T-helper 2 cell treated with Interferon-gamma antibody and Interleukin-4, amounts not matched to agents 5 μg/mL and 100 μg/mL, for 36 hours (primary cell): ENCODE measurements at regions not wholly inside any gene's neighbourhood (a gene's known extent, or its start where the extent isn't known, plus 50 kb on each side); places are given as distances from the start of the nearest gene placed in this dataset.
"Not testable (repeated sequence)": the region's sequence is repeated elsewhere in the genome, so short reads cannot be mapped to it uniquely, and the experiment has no call there.

Experiments
- DNase-seq: peaks from one replicate; pipeline ENCODE4 v3.0.0; 2021; ENCODE audit warnings: low spot score
- H3K27ac Mint-ChIP-seq: one replicate; pipeline ENCODE4 v1.8.0; 2021; ENCODE audit warnings: mild to moderate bottlenecking, mixed read lengths
- H3K27me3 Mint-ChIP-seq: one replicate; pipeline ENCODE4 v1.8.0; 2021; ENCODE audit warnings: low read depth, mixed read lengths
- H3K36me3 Mint-ChIP-seq: one replicate; pipeline ENCODE4 v1.8.0; 2021; ENCODE audit warnings: low read depth, mixed read lengths
- H3K4me1 Mint-ChIP-seq: one replicate; pipeline ENCODE4 v1.8.0; 2021; ENCODE audit warnings: low read depth, mixed read lengths
- H3K4me3 Mint-ChIP-seq: one replicate; pipeline ENCODE4 v1.8.0; 2022; ENCODE audit warnings: mild to moderate bottlenecking, moderate library complexity, mixed read lengths
- H3K9me3 Mint-ChIP-seq: one replicate; pipeline ENCODE4 v1.8.0; 2021; ENCODE audit warnings: mixed read lengths

DNA sequence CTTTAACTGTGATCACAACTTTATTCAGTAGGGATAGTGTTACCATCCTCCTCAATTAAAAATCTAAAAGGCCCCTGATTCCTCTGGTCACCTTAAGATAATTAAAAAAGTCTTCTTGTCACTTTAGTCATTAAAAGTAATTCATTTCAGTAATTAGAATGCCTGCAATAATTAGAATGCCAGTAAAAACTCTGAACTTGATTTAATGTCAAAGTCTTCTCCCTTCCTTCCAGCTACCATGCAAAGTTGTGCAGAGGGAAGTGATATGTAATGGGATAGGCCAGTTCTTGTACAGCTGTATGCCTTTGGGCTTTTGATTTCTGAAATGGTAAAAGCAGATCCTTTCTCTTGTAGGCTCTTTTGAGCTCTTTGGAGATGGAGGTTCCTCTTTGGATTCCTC is 417.2 kb downstream of the ADAM29 start:
- no peaks in the 10 kb centered on the region for H3K36me3 Mint-ChIP-seq
- DNase-seq, result no peak
- H3K27me3 Mint-ChIP-seq, result no peaks in the 10 kb centered on the region
- no peak overlapping the region for H3K4me3 Mint-ChIP-seq
- H3K27ac Mint-ChIP-seq, result no peak overlapping the region
- H3K4me1 Mint-ChIP-seq, result no peaks in the 10 kb centered on the region
- no peaks in the 10 kb centered on the region for H3K9me3 Mint-ChIP-seq

GRCh38 chr4:175336570-175336969 is 418.4 kb downstream of the ADAM29 start:
- H3K27me3 Mint-ChIP-seq, H3K27ac Mint-ChIP-seq, H3K36me3 Mint-ChIP-seq, H3K4me3 Mint-ChIP-seq, H3K9me3 Mint-ChIP-seq, H3K4me1 Mint-ChIP-seq, DNase-seq: not testable (repeated sequence)

- Mint-ChIP-seq H3K36me3 (no peaks in the 10 kb centered on the region), H3K9me3 (peaks cover 5% of the 10 kb centered on the region), H3K4me1 (no peaks in the 10 kb centered on the region), H3K4me3 (no peak overlapping the region), H3K27ac (no peak overlapping the region), H3K27me3 (no peaks in the 10 kb centered on the region)
- DNase-seq, result no peak
Measured at GRCh38 chr4:175339100-175339707, 421.0 kb downstream of the ADAM29 start.

DNA sequence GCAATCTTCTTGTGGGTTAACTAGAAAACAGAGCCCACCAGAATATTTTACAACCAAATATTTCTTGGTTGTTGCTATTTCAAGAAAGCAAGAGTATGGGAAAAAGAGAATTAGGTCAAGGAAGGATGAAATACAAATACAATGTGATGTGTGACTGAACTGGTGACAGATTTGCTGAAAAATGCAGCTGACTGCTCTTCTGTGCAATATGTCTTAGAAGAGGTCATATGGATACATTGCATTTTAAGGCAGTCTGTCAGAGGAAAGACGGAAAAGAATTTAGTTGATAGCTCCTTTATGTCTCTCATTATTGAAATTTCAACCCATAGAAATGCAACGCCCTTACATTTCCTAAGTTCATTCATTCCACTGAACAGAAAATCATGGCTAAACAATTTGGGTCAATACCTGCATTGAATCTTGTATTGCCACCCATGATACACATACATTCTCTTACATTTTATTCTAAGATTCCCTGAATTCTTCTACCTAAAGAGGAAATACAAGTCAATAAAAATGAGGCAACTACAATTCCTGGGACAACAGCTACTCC is 423.1 kb downstream of the ADAM29 start:
- Mint-ChIP-seq H3K27ac (no peak overlapping the region), H3K9me3 (peaks cover 7% of the 10 kb centered on the region), H3K27me3 (no peaks in the 10 kb centered on the region), H3K4me3 (no peak overlapping the region), H3K4me1 (no peaks in the 10 kb centered on the region), H3K36me3 (no peaks in the 10 kb centered on the region)
- DNase-seq, result no peak

DNA sequence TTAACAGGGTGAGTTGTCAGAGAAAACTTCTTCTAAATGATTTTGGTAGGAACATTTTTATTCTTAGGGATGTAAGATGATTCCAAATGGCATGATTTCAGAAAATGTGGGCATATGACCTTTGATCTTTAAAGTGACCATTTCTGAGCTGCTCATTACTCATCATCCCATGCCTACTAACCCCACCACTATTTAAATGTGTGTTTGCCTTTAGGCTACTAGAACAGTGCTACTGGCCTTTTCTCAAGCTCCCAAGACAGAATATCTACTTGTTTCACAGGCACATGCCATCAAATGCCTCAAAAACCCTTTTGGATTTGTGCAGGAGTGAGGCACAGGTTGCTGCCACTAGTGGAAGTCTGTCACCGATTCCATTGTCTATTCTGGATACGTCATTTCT is 428.2 kb downstream of the ADAM29 start:
- DNase-seq, result no peak
- Mint-ChIP-seq H3K27ac (no peak overlapping the region), H3K4me1 (no peaks in the 10 kb centered on the region), H3K27me3 (no peaks in the 10 kb centered on the region), H3K9me3 (peaks cover 7% of the 10 kb centered on the region), H3K36me3 (no peaks in the 10 kb centered on the region), H3K4me3 (no peak overlapping the region)

DNA sequence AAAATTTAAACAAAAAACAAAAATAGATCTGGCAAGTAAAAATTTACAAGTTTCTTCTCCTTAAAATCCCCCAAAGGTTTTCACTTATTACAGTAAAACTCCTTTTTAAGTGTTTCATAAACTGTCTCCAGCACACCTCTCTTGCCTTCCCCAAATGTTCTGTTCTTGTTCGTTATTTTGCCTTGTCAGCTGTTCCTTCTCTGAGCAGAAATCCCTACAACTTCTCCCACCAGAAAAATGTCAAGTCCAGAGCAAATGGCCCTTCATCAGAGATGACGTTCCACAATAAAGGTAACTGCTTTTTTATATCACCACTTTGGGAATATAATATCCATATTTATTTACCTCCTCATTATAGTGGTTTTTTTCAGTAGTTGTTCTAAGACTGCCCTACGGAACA is 432.1 kb downstream of the ADAM29 start:
- Mint-ChIP-seq H3K27me3 (no peaks in the 10 kb centered on the region), H3K4me3 (no peak overlapping the region), H3K36me3 (no peaks in the 10 kb centered on the region), H3K9me3 (no peaks in the 10 kb centered on the region), H3K27ac (no peak overlapping the region), H3K4me1 (no peaks in the 10 kb centered on the region)
- no peak for DNase-seq

GRCh38 chr4:175351473-175351872 is 433.3 kb downstream of the ADAM29 start:
- no peaks in the 10 kb centered on the region for H3K4me1 Mint-ChIP-seq
- H3K27me3 Mint-ChIP-seq, result no peaks in the 10 kb centered on the region

GRCh38 chr4:175369087-175369486 is 443.0 kb downstream of the GPM6A start:
- no peaks in the 10 kb centered on the region for H3K27me3 Mint-ChIP-seq
- DNase-seq, result no peak
- no peaks in the 10 kb centered on the region for H3K36me3 Mint-ChIP-seq
- no peaks in the 10 kb centered on the region for H3K9me3 Mint-ChIP-seq
- H3K27ac Mint-ChIP-seq, result no peak overlapping the region
- no peak overlapping the region for H3K4me3 Mint-ChIP-seq
- no peaks in the 10 kb centered on the region for H3K4me1 Mint-ChIP-seq

More at GRCh38 chr4:175351473-175351872, 433.3 kb downstream of the ADAM29 start:
- H3K27ac Mint-ChIP-seq, result no peak overlapping the region
- no peaks in the 10 kb centered on the region for H3K9me3 Mint-ChIP-seq
- H3K36me3 Mint-ChIP-seq, result no peaks in the 10 kb centered on the region
- H3K4me3 Mint-ChIP-seq, result no peak overlapping the region
- no peak for DNase-seq

DNA sequence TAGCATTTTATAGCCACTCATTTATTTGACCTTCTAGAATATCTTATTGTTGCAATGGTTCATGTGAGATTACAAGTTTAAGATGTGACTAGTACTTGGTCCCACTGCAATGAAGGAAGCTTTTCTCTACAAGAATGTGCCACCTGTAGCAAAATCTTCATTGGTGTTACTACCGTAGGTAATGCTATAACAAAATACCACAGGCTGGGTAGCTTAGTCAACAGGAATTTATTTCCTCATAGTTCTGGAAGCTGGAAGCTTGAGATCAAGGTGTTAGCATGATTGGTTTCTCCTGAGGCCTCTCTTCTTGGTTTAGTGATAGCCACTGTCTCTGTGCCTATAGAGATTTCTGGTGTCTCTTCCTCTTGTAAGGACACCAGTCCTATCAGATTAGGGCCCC is 441.0 kb downstream of the GPM6A start:
- H3K27me3 Mint-ChIP-seq, result no peaks in the 10 kb centered on the region
- DNase-seq, result no peak
- H3K4me3 Mint-ChIP-seq, result no peak overlapping the region
- no peaks in the 10 kb centered on the region for H3K4me1 Mint-ChIP-seq
- H3K27ac Mint-ChIP-seq, result no peak overlapping the region
- no peaks in the 10 kb centered on the region for H3K9me3 Mint-ChIP-seq
- no peaks in the 10 kb centered on the region for H3K36me3 Mint-ChIP-seq

GRCh38 chr4:175373031-175373430 is 439.0 kb downstream of the GPM6A start:
- Mint-ChIP-seq H3K9me3 (no peaks in the 10 kb centered on the region), H3K27me3 (no peaks in the 10 kb centered on the region), H3K27ac (no peak overlapping the region), H3K36me3 (no peaks in the 10 kb centered on the region), H3K4me1 (no peaks in the 10 kb centered on the region), H3K4me3 (no peak overlapping the region)
- DNase-seq, result no peak

DNA sequence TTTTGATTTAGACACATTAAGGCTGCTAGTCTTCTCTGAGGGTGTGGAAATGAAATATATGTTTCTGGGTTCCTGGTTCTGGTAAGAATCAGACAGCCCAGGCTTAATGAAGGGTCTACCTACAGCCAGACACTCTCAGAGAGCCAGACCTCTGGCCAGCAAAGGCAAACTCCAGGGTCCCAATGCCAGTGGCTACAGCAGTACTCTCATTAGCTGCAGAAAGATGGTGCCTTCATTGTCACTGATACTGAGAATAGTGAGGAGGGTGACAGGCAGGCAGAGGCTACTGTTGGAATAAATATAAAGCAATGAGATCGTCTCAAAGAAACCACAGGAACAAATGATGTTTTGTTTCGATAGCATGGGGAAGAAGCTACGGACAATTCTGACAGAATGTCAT is 437.6 kb downstream of the GPM6A start:
- Mint-ChIP-seq H3K27me3 (no peaks in the 10 kb centered on the region), H3K4me3 (no peak overlapping the region), H3K4me1 (no peaks in the 10 kb centered on the region), H3K36me3 (no peaks in the 10 kb centered on the region), H3K9me3 (no peaks in the 10 kb centered on the region), H3K27ac (no peak overlapping the region)
- no peak for DNase-seq

DNA sequence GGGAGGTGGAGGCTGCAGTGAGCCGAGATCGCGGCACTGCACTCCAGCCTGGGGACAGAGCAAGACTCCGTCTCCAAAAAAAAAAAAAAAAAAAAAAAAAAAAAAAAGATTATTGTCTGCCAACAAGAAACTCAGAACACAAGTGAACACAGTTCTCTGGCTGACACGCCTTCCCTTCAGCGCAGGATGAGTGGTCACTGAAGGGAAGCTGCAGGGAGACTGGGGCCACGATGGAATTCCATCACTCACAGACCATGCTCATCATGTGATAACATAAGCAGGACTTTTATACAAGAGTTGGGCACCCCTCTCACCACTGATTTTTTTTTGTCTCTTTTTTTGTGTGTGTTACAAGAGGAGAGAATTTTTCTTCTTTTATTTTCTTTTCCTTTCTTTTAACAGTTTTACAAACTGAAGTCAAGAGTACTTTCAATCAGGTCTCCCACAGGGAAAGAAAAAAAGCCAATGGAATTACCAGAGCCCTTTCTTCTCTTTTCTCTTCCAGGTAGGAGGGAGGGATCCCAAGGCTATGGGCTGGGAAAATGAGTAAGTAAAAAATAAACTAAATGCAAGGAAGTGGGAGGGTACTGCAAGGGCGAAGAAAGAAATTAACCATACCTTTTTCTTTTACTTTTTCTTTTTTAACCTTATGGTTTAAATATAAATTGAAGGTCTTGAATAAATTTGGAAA is 435.6 kb downstream of the GPM6A start:
- no peaks in the 10 kb centered on the region for H3K36me3 Mint-ChIP-seq

DNA sequence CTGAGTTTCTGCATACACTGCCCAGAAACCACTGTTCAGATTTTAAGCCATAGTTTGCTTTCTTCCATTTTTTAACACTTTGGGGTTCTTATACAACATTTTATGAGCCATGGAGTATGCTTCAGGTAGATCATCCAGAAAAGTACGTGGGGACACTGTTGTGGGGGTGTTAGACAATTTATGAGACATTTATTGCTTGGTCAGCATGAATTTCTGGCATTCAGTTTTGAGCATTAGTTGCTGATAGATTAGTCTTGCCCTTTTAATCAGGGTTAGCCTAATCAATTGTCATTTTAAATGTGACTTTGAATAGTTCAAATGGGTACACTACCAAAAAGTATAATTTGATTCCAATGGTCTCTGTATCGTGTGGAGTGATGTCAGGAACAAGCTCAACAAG is 434.9 kb downstream of the GPM6A start:
- Mint-ChIP-seq H3K27ac (no peak overlapping the region), H3K4me1 (no peaks in the 10 kb centered on the region), H3K9me3 (no peaks in the 10 kb centered on the region), H3K4me3 (no peak overlapping the region), H3K27me3 (no peaks in the 10 kb centered on the region), H3K36me3 (no peaks in the 10 kb centered on the region)
- DNase-seq, result no peak

More for the DNA sequence above, 435.6 kb downstream of the GPM6A start:
- no peak overlapping the region for H3K27ac Mint-ChIP-seq
- DNase-seq, result no peak
- no peaks in the 10 kb centered on the region for H3K4me1 Mint-ChIP-seq
- H3K4me3 Mint-ChIP-seq, result no peak overlapping the region
- no peaks in the 10 kb centered on the region for H3K27me3 Mint-ChIP-seq
- H3K9me3 Mint-ChIP-seq, result no peaks in the 10 kb centered on the region

GRCh38 chr4:175378372-175378771 is 433.7 kb downstream of the GPM6A start:
- H3K4me1 Mint-ChIP-seq, result no peaks in the 10 kb centered on the region
- H3K9me3 Mint-ChIP-seq, result no peaks in the 10 kb centered on the region
- no peak overlapping the region for H3K27ac Mint-ChIP-seq
- H3K36me3 Mint-ChIP-seq, result no peaks in the 10 kb centered on the region
- no peaks in the 10 kb centered on the region for H3K27me3 Mint-ChIP-seq
- H3K4me3 Mint-ChIP-seq, result no peak overlapping the region
- no peak for DNase-seq

DNA sequence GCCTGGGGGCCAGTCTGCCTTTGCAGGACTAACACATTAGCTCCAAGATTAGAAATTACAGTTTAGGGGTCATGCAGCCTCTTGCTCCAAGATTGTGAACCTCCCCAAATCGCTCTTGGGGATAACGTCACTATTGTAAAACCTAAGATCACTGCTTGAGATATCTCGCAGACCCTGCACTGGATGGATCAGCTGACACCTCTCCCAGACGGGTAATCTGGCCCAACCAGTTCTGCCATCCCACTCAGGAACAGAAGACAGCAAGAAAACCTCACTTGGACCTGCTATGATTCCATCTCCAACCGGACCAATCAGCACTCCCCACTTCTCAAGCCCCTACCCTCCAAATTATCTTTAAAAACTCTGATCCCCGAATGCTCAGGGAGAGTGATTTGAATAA is 431.2 kb downstream of the GPM6A start:
- Mint-ChIP-seq H3K27ac (no peak overlapping the region), H3K27me3 (no peaks in the 10 kb centered on the region), H3K9me3 (no peaks in the 10 kb centered on the region), H3K4me1 (no peaks in the 10 kb centered on the region), H3K4me3 (no peak overlapping the region), H3K36me3 (no peaks in the 10 kb centered on the region)
- DNase-seq, result no peak
